IMR-90 (cell line): ENCODE measurements at regions not wholly inside any gene's neighbourhood (a gene's known extent, or its start where the extent isn't known, plus 50 kb on each side); places are given as distances from the start of the nearest gene placed in this dataset.
A peak's percentile ranks its signal among the peaks of the same experiment; 100 is the strongest.

Source experiments
- ATAC-seq: fragments of 200-7000 bp; cut with Tn5 transposase; 2 replicates; pipeline ENCODE4 v1.9.1; 2020; ENCODE audit warnings: low read depth, mild to moderate bottlenecking, moderate library complexity
- BruUV-seq: library from RNA; stranded (reverse); fragments of 400-500 nt; replicated peaks from 2 replicates; lab custom pipeline; 2021; lab: Mats Ljungman, UMichigan
- CTCF ChIA-PET: fragments of 300-600 bp; formaldehyde crosslinking; extraction: SDS; loops from one replicate; lab custom pipeline; 2021; ENCODE audit warnings: antibody characterized with exemption; lab: Yijun Ruan, JAX
- POLR2A ChIA-PET: fragments of 300-600 bp; sonication (Branson Sonifier 250); formaldehyde crosslinking; loops from one replicate; lab custom pipeline; 2022; ENCODE audit warnings: antibody characterized with exemption; ENCODE audit not compliant: unreplicated experiment; lab: Charles Lee
- DNase-seq: peaks from one replicate; pipeline ENCODE4 v3.0.0; 2013
- H2AFZ ChIP-seq: replicated peaks from 2 replicates; pipeline ENCODE3; 2013; ENCODE audit warnings: low read length, mild to moderate bottlenecking; ENCODE audit not compliant: poor library complexity
- H2AK5ac ChIP-seq: 2 replicates; pipeline ENCODE4 v1.6.1; 2013; ENCODE audit warnings: low read depth, low read length, inconsistent platforms
- H2AK9ac ChIP-seq: replicated peaks from 2 replicates; pipeline ENCODE3; 2013; ENCODE audit warnings: mild to moderate bottlenecking, low read depth, low read length, moderate library complexity; ENCODE audit not compliant: poor library complexity
- H2BK120ac ChIP-seq: 2 replicates; pipeline ENCODE4 v1.6.1; 2013; ENCODE audit warnings: low read depth, low read length, inconsistent platforms
- H2BK15ac ChIP-seq: 3 replicates; pipeline ENCODE4 v1.6.1; 2013; ENCODE audit warnings: low read depth, low read length, inconsistent platforms
- H2BK20ac ChIP-seq: 2 replicates; pipeline ENCODE4 v1.6.1; 2013; ENCODE audit warnings: low read depth, mild to moderate bottlenecking, inconsistent platforms, low read length, moderate library complexity
- H2BK5ac ChIP-seq: 2 replicates; pipeline ENCODE4 v1.6.1; 2013; ENCODE audit warnings: mild to moderate bottlenecking, low read depth, low read length, inconsistent platforms; ENCODE audit not compliant: poor library complexity, severe bottlenecking
- H3K14ac ChIP-seq: replicated peaks from 2 replicates; pipeline ENCODE4 v1.6.1; 2013; ENCODE audit warnings: low read depth, low read length, inconsistent platforms
- H3K18ac ChIP-seq: 2 replicates; pipeline ENCODE4 v1.6.1; 2013; ENCODE audit warnings: low read depth, low read length, control low read depth
- H3K23ac ChIP-seq: 2 replicates; pipeline ENCODE4 v1.6.1; 2013; ENCODE audit warnings: low read depth, low read length, inconsistent platforms
- H3K27ac ChIP-seq: 2 replicates; pipeline ENCODE4 v1.5.1; 2013; ENCODE audit warnings: mild to moderate bottlenecking, control low read depth, low read length; ENCODE audit not compliant: insufficient read depth
- H3K27me3 ChIP-seq: 2 replicates; pipeline ENCODE4 v1.6.1; 2013; ENCODE audit warnings: low read length; ENCODE audit not compliant: control insufficient read depth, insufficient read depth
- H3K36me3 ChIP-seq: 2 replicates; pipeline ENCODE4 v1.6.1; 2013; ENCODE audit warnings: low read length, mixed read lengths; ENCODE audit not compliant: control insufficient read depth, insufficient read depth
- H3K4ac ChIP-seq: 2 replicates; pipeline ENCODE4 v1.6.1; 2013; ENCODE audit warnings: low read depth, low read length, inconsistent platforms
- H3K4me1 ChIP-seq: 2 replicates; pipeline ENCODE4 v1.6.1; 2013; ENCODE audit warnings: low read length, mixed read lengths; ENCODE audit not compliant: control insufficient read depth, insufficient read depth
- H3K4me2 ChIP-seq: 2 replicates; pipeline ENCODE4 v1.6.1; 2013; ENCODE audit warnings: low read depth, mild to moderate bottlenecking, control low read depth, low read length, moderate library complexity
- H3K4me3 ChIP-seq: 2 replicates; pipeline ENCODE4 v1.5.1; 2013; ENCODE audit warnings: low read depth, mild to moderate bottlenecking, control low read depth, low read length, moderate library complexity; ENCODE audit not compliant: insufficient read depth
- H3K56ac ChIP-seq: 2 replicates; pipeline ENCODE4 v1.6.1; 2013; ENCODE audit warnings: low read length, inconsistent platforms; ENCODE audit not compliant: insufficient read depth; ENCODE audit errors: extremely low read depth
- H3K79me1 ChIP-seq, 2 experiments: 2 replicates each; pipeline ENCODE4 v1.6.1; 2013; ENCODE audit warnings: low read length in 2 of 2, inconsistent platforms in 1 of 2, low read depth in 1 of 2
- H3K9ac ChIP-seq: 2 replicates; pipeline ENCODE4 v1.6.1; 2013; ENCODE audit warnings: low read depth, low read length, control low read depth
- H3K9me1 ChIP-seq: 2 replicates; pipeline ENCODE4 v1.6.1; 2013; ENCODE audit warnings: low read length, inconsistent platforms; ENCODE audit not compliant: insufficient read depth
- H3K9me3 ChIP-seq: 2 replicates; pipeline ENCODE4 v1.6.1; 2013; ENCODE audit warnings: low read length; ENCODE audit not compliant: control insufficient read depth, insufficient read depth
- H4K20me1 ChIP-seq: 2 replicates; pipeline ENCODE4 v1.6.1; 2013; ENCODE audit warnings: low read length, inconsistent platforms; ENCODE audit not compliant: insufficient read depth
- H4K5ac ChIP-seq: 2 replicates; pipeline ENCODE4 v1.6.1; 2013; ENCODE audit warnings: mild to moderate bottlenecking, low read depth, low read length, control low read depth
- H4K8ac ChIP-seq, 2 experiments: 2 replicates each; pipeline ENCODE4 v1.6.1; 2013; ENCODE audit warnings: low read depth in 2 of 2, low read length in 2 of 2, control low read depth in 1 of 2, inconsistent platforms in 1 of 2
- H4K91ac ChIP-seq: 2 replicates; pipeline ENCODE4 v1.6.1; 2013; ENCODE audit warnings: low read depth, low read length, inconsistent platforms; ENCODE audit not compliant: insufficient read depth
- BHLHE40 ChIP-seq: fragments of 150-350 bp; IDR thresholded peaks from 2 replicates; pipeline ENCODE4 v1.6.1; 2016; ENCODE audit warnings: mild to moderate bottlenecking, low read depth, low read length
- MXI1 ChIP-seq: IDR thresholded peaks from 2 replicates; pipeline ENCODE4 v1.6.1; 2012; ENCODE audit warnings: low read depth, mild to moderate bottlenecking, low read length, moderate library complexity, borderline replicate concordance
- NFE2L2 ChIP-seq: fragments of 150-350 bp; IDR thresholded peaks from 2 replicates; pipeline ENCODE4 v1.6.1; 2016; ENCODE audit warnings: low read depth, mild to moderate bottlenecking, low read length
- POLR2A ChIP-seq: IDR thresholded peaks from 2 replicates; pipeline ENCODE4 v1.6.1; 2012; ENCODE audit warnings: mild to moderate bottlenecking, low read depth, low read length
- RAD21 ChIP-seq: IDR thresholded peaks from 2 replicates; pipeline ENCODE4 v1.6.1; 2012; ENCODE audit warnings: low read length, improper control_type of control experiment
- SMC3 ChIP-seq: fragments of 150-350 bp; IDR thresholded peaks from 2 replicates; pipeline ENCODE4 v1.6.1; 2016; ENCODE audit warnings: low read depth, mild to moderate bottlenecking, antibody characterized with exemption, low read length, moderate library complexity
- WGBS, 2 experiments: methylation state at CpG; one replicate each; pipeline versions ENCODE4 v1.1.5 to v1.1.7; 2013; ENCODE audit warnings: missing lambda C conversion rate in 2 of 2; ENCODE audit not compliant: insufficient read length in 1 of 2; ENCODE audit errors: extremely low coverage in 2 of 2; 5-methylcytosine and 5-hydroxymethylcytosine counted together
- dilution Hi-C: fragments of 300-500 bp; cut with HindIII; formaldehyde crosslinking; loops from one replicate; pipeline ENCODE4 v1.14.3; 2018; ENCODE audit warnings: low sequenced_read_pairs; ENCODE audit not compliant: unreplicated experiment
- in situ Hi-C: fragments of 300-500 bp; cut with MboI; formaldehyde crosslinking; loops from 3 replicates; pipeline ENCODE4 v1.14.3; 2019; ENCODE audit warnings: low sequenced_read_pairs, inconsistent platforms, mixed read lengths
- intact Hi-C: fragments of 100-400 bp; cut with micrococcal nuclease; formaldehyde crosslinking; loops from 2 replicates; pipeline ENCODE4 v1.10.0; 2022
- TF ChIP-seq, protein P1 (sequence below): fragments of 150-350 bp; IDR thresholded peaks from 2 replicates; pipeline ENCODE4 v1.6.1; 2016; ENCODE audit warnings: low read depth, mild to moderate bottlenecking, low read length, moderate library complexity, borderline replicate concordance
- TF ChIP-seq, protein P2 (sequence below): fragments of 150-350 bp; IDR thresholded peaks from 2 replicates; pipeline ENCODE4 v1.6.1; 2017; ENCODE audit warnings: mild to moderate bottlenecking, antibody characterized with exemption, low read length, low read depth

DNA sequence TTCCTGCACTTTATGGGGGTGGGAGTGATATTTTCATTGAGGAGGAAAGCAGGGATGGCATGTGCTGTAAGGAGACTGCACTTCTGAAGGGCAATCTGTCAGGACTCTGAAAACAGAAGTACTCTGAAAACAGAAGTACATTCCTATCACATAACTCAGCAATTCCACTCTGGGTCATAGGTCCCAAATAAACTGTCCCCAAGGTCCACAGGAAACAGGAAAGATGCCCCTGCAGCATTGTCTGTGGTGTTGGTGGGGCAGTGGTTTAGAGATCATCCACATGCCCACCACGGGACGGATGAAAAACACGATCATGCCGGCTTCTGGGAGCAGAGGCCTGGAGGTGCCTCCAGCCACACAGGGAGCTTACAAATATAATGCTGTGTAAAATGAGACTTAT, 150.3 kb downstream of the OTOR start:
- Histone ChIP-seq H3K18ac (no peak overlapping the region), H3K23ac (no peak overlapping the region), H2BK5ac (peak overlapping the region; percentile 21), H2BK15ac (no peak overlapping the region), H3K4me1 (peaks cover 8% of the 10 kb centered on the region), H3K36me3 (no peaks in the 10 kb centered on the region), H3K9me3 (no peaks in the 10 kb centered on the region), H4K20me1 (no peaks in the 10 kb centered on the region), H3K56ac (no peak overlapping the region), H3K27me3 (no peaks in the 10 kb centered on the region), H3K9me1 (peaks cover 7% of the 10 kb centered on the region), H3K14ac (no peak overlapping the region; the same call in 1 of the 2 replicates), H2AFZ (peak overlapping the region; percentile 69), H3K4me3 (no peak overlapping the region), H3K4ac (peak overlapping the region; percentile 43; the same call in 1 of the 2 replicates), H4K5ac (no peak overlapping the region), H2BK120ac (peak overlapping the region; percentile 75), H3K79me1 (no peaks in the 10 kb centered on the region), H4K8ac (peak overlapping the region in 1 of 2 experiments; percentile 81; a peak in 3 of 4 replicates), H4K91ac (peak overlapping the region; percentile 62), H3K27ac (no peak overlapping the region), H2AK9ac (no peak overlapping the region), H2AK5ac (no peak overlapping the region), H3K4me2 (no peak overlapping the region), H2BK20ac (peak overlapping the region; percentile 61), H3K9ac (no peak overlapping the region)
- TF ChIP-seq SMC3 (no peak), MXI1 (no peak), NFE2L2 (no peak), BHLHE40 (no peak), POLR2A (no peak), RAD21 (no peak)
- TF ChIP-seq, protein P1, sequence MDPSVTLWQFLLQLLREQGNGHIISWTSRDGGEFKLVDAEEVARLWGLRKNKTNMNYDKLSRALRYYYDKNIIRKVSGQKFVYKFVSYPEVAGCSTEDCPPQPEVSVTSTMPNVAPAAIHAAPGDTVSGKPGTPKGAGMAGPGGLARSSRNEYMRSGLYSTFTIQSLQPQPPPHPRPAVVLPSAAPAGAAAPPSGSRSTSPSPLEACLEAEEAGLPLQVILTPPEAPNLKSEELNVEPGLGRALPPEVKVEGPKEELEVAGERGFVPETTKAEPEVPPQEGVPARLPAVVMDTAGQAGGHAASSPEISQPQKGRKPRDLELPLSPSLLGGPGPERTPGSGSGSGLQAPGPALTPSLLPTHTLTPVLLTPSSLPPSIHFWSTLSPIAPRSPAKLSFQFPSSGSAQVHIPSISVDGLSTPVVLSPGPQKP: no peak
- TF ChIP-seq, protein P2, sequence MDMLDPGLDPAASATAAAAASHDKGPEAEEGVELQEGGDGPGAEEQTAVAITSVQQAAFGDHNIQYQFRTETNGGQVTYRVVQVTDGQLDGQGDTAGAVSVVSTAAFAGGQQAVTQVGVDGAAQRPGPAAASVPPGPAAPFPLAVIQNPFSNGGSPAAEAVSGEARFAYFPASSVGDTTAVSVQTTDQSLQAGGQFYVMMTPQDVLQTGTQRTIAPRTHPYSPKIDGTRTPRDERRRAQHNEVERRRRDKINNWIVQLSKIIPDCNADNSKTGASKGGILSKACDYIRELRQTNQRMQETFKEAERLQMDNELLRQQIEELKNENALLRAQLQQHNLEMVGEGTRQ: no peak
- ChIA-PET POLR2A (interaction anchor here (0.6 kb wide), 1 partner anchor 714 kb away, joined by 3 read pairs; no protein-coding TSS in a partner anchor), CTCF (no interaction called here)
- peak; percentile 17 for DNase-seq
- peak; percentile 77 for ATAC-seq
- intact Hi-C loops: no loop called here
- no CpG with 5 or more reads among the region's 4 CpGs for WGBS, 2 experiments
- BruUV-seq: no TSS peak
- dilution Hi-C loops: no loop called here
- in situ Hi-C loops: no loop called here
